OCI-LY7 (cell line): ENCODE measurements at regions not wholly inside any gene's neighbourhood (a gene's known extent, or its start where the extent isn't known, plus 50 kb on each side); places are given as distances from the start of the nearest gene placed in this dataset.

Source experiments
- CTCF ChIP-seq: fragments of 200-600 bp; sonication (generic); conservative IDR thresholded peaks from 2 replicates; pipeline ENCODE4 v1.5.1; 2014; ENCODE audit warnings: mild to moderate bottlenecking, antibody characterized with exemption, low read length, moderate library complexity, mixed read lengths
- EZH2phosphoT487 ChIP-seq: fragments of 200-600 bp; sonication (generic); IDR thresholded peaks from 2 replicates; pipeline ENCODE4 v1.6.1; 2018; ENCODE audit warnings: low read depth, borderline replicate concordance, mild to moderate bottlenecking, mixed run types, antibody characterized with exemption, low read length, moderate library complexity, mixed read lengths

- TF ChIP-seq CTCF (no peak), EZH2phosphoT487 (no peak)
Observed at GRCh38 chr2:11011359-11011758, 99.6 kb downstream of the KCNF1 start.
